ENCODE measurements at regions not wholly inside any gene's neighbourhood (a gene's known extent, or its start where the extent isn't known, plus 50 kb on each side); places are given as distances from the start of the nearest gene placed in this dataset.

DNA sequence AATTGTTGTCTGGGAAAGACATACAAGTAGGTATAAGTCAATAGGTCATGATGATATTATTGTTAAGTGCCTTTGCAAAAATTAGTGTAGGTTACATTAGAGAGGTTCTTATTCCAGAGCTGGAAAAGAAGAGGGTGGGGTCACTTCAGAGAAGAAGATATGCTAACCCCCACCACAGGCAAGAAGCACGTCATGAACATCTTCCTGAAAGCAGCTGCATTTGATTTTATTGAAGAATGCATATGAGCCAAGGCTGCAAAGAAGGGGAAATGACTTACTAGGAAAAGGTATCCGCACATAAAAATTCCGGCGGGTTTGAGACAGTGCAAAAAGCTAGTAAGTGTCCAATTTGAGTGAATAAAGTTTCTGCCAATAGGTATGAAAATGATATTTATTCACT, 195.3 kb upstream of the CDH2 start:
- no peaks in the 10 kb centered on the region for H3K36me3 ChIP-seq (ENCODE audit: control insufficient read depth in 2 of 2, extremely low read depth in 1 of 2, insufficient read depth in 2 of 2, low read length in 2 of 2)
- no peaks in the 10 kb centered on the region for H3K9me3 ChIP-seq (ENCODE audit: control insufficient read depth, low read depth, low read length)
- no peak overlapping the region for H2AFZ ChIP-seq (ENCODE audit: control insufficient read depth, low read length)
- H3K27me3 ChIP-seq (ENCODE audit: control insufficient read depth, extremely low read depth, insufficient read depth, low read length), result no peaks in the 10 kb centered on the region
- no peak for FAIRE-seq
- no peak overlapping the region for H3K9ac ChIP-seq (ENCODE audit: control insufficient read depth, extremely low read depth, insufficient read depth, low read length)
- dilution Hi-C loops (cut with MboI; ENCODE audit: extremely low pct_ligation_motif_present, low sequenced_read_pairs), result no loop called here
- no peak for DNase-seq (ENCODE audit: low read depth, low spot score)
- no peaks in the 10 kb centered on the region for H3K9me1 ChIP-seq (ENCODE audit: control insufficient read depth, extremely low read depth, insufficient read depth, low read length)
- TF ChIP-seq CTCF (optimal IDR thresholded peaks at IDR 0.05 in 1 of 3, IDR thresholded peaks at IDR 0.05 in 1 of 3, conservative IDR thresholded peaks at IDR 0.05 in 1 of 3; ENCODE audit: extremely low read depth in 1 of 3, insufficient read depth in 2 of 3, low read length in 3 of 3) (no peak), EZH2 (IDR thresholded peaks at IDR 0.05; ENCODE audit: low read length) (no peak)
- H3K27ac ChIP-seq (ENCODE audit: control insufficient read depth, insufficient read depth, low read length), result no peak overlapping the region
- H3K4me1 ChIP-seq (ENCODE audit: control insufficient read depth, extremely low read depth, insufficient read depth, low read length), result no peaks in the 10 kb centered on the region
- no peaks in the 10 kb centered on the region for H4K20me1 ChIP-seq (ENCODE audit: control insufficient read depth, extremely low read depth, insufficient read depth, low read length)
- H3K4me3 ChIP-seq (ENCODE audit: control insufficient read depth in 2 of 3, extremely low read depth in 1 of 3, insufficient read depth in 2 of 3, low read depth in 1 of 3, low read length in 3 of 3), result no peak overlapping the region
- H3K4me2 ChIP-seq (ENCODE audit: control insufficient read depth, extremely low read depth, insufficient read depth, low read depth, low read length), result no peak overlapping the region
- H3K79me2 ChIP-seq (ENCODE audit: control insufficient read depth, insufficient read depth, low read length), result no peaks in the 10 kb centered on the region

- TF ChIP-seq CTCF (optimal IDR thresholded peaks at IDR 0.05 in 1 of 3, IDR thresholded peaks at IDR 0.05 in 1 of 3, conservative IDR thresholded peaks at IDR 0.05 in 1 of 3; ENCODE audit: extremely low read depth in 1 of 3, insufficient read depth in 2 of 3, low read length in 3 of 3) (no peak), EZH2 (IDR thresholded peaks at IDR 0.05; ENCODE audit: low read length) (no peak)
- Histone ChIP-seq H3K36me3 (ENCODE audit: control insufficient read depth in 2 of 2, extremely low read depth in 1 of 2, insufficient read depth in 2 of 2, low read length in 2 of 2) (no peaks in the 10 kb centered on the region), H3K9ac (ENCODE audit: control insufficient read depth, extremely low read depth, insufficient read depth, low read length) (no peak overlapping the region), H3K9me1 (ENCODE audit: control insufficient read depth, extremely low read depth, insufficient read depth, low read length) (no peaks in the 10 kb centered on the region), H3K4me1 (ENCODE audit: control insufficient read depth, extremely low read depth, insufficient read depth, low read length) (no peaks in the 10 kb centered on the region), H3K27ac (ENCODE audit: control insufficient read depth, insufficient read depth, low read length) (no peak overlapping the region), H3K79me2 (ENCODE audit: control insufficient read depth, insufficient read depth, low read length) (no peaks in the 10 kb centered on the region), H3K9me3 (ENCODE audit: control insufficient read depth, low read depth, low read length) (no peaks in the 10 kb centered on the region), H3K4me3 (ENCODE audit: control insufficient read depth in 2 of 3, extremely low read depth in 1 of 3, insufficient read depth in 2 of 3, low read depth in 1 of 3, low read length in 3 of 3) (no peak overlapping the region), H3K4me2 (ENCODE audit: control insufficient read depth, extremely low read depth, insufficient read depth, low read depth, low read length) (no peak overlapping the region), H2AFZ (ENCODE audit: control insufficient read depth, low read length) (no peak overlapping the region), H3K27me3 (ENCODE audit: control insufficient read depth, extremely low read depth, insufficient read depth, low read length) (no peaks in the 10 kb centered on the region), H4K20me1 (ENCODE audit: control insufficient read depth, extremely low read depth, insufficient read depth, low read length) (no peaks in the 10 kb centered on the region)
- dilution Hi-C loops (cut with MboI; ENCODE audit: extremely low pct_ligation_motif_present, low sequenced_read_pairs), result no loop called here
- DNase-seq (ENCODE audit: low read depth, low spot score) (no peak), FAIRE-seq (no peak)
Observed at GRCh38 chr18:28366676-28367075, 189.7 kb upstream of the CDH2 start.

All from keratinocyte (primary cell).